Fibroblast of skin of right quadriceps (primary cell): ENCODE measurements at regions not wholly inside any gene's neighbourhood (a gene's known extent, or its start where the extent isn't known, plus 50 kb on each side); places are given as distances from the start of the nearest gene placed in this dataset.
A peak's percentile ranks its signal among the peaks of the same experiment; 100 is the strongest.

ENCODE experiments used
- DNase-seq: peaks from one replicate; pipeline ENCODE4 v3.0.0-alpha.2; 2013

GRCh38 chr11:15390857-15391256, 276.1 kb downstream of the INSC start:
- DNase-seq: no peak

GRCh38 chr11:15396778-15397177, 282.1 kb downstream of the INSC start:
- no peak for DNase-seq

DNA sequence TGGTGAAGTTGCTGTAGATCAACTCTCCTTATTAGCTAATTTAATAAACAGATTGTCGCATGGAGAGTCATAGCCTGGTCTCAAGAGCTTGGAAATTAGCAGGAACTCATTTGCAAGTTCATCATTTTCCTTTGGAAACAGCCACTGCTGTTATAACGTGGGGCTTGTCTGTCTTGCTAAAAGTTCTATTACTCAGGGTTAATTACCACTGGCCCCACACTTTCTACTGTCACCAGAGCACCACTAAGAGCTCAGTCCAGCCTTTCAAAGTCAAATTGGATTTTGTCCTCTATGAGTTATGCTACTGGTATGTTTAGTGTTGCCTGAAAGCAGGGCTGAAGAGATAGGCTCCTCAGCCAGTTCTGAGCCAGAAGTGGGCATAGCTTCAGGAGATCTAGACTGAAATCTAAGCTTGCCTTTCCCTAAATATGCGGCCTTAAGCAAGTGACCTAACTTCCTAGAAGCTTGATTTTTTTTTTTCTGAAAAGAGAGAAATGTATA, 292.2 kb downstream of the INSC start:
- no peak for DNase-seq

- no peak for DNase-seq
Observed at GRCh38 chr11:15412054-15412453, 297.3 kb downstream of the INSC start.

GRCh38 chr11:15418921-15419320, 304.2 kb downstream of the INSC start:
- DNase-seq: no peak

- DNase-seq: no peak
Observed at GRCh38 chr11:15419696-15420095, 305.0 kb downstream of the INSC start.

DNA sequence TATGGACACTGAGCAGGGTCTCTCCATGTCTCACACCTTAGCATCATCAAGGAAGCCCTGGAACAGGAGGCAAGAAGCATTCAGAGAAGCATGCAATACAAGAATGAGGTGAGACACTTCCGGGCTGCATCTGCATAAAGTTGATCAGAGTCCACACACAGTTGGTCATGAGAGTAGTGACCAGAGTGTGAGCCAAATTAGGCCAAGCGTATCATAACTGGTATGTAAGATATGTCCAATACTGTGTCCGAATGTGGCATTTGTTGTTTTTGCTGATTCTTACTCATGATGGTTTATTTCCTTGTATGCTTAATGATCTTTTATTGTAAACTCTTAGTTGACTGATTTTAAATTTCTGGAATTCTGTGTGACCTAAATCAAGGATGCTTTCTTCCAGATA, 315.7 kb downstream of the INSC start:
- no peak for DNase-seq

DNA sequence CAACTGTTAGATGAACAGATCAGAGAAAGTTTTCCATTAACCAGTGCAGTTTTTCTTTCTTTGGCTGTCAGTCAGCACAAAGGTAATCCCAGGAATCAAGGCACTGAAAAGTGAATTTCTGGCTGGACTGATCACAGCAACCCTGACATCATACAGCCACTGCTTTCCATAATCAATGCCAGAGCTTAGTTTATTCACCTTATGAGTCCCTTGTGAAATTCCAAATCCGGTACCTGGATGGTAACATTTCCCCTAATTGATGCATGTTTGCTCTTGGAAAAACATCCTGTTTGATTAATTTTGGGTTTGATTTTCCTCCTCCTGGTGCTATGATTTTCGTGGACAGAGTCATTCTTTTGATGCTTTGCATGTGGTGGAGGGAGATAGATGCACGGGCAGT, 319.8 kb downstream of the INSC start:
- DNase-seq: no peak

DNA sequence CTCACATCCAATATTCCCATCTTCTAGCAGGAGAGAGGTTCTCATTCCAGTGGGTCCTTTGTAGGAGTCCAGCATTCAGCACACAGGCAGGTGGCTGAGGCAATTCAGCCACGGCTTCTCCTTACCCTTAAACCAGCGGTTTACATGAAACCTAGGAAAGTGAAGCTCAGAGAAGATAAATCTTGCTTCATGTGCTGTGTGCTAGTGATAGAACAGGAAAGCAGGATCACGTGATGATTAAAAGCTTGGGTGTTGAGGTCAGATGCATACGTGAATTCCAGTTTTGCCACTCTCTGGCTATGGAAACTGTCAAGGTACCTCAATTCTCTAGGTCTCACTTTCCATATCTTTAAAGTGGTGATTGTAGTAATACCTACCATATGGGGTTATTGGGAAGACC, 331.6 kb downstream of the INSC start:
- DNase-seq: no peak

GRCh38 chr11:15446929-15447328, 332.2 kb downstream of the INSC start:
- no peak for DNase-seq

DNA sequence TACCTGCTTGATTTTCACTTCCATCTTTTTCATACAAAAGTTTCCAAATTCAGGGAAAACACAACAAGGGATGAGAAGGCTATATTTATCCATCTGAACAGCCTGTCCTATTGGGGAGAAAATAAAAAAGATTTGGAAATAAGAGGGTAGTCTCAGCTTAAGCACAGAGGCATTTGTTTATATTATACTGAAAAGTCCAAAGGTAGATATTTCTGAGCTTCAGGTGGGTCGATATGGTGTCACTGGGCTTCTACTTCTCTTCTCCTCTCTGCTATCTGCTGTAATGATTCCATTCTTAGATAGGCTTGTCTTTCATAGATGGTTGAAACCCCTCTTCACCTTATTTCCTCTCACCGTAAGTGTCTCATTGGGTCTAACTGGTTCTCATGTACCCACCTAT, 337.0 kb downstream of the INSC start:
- DNase-seq: no peak

DNA sequence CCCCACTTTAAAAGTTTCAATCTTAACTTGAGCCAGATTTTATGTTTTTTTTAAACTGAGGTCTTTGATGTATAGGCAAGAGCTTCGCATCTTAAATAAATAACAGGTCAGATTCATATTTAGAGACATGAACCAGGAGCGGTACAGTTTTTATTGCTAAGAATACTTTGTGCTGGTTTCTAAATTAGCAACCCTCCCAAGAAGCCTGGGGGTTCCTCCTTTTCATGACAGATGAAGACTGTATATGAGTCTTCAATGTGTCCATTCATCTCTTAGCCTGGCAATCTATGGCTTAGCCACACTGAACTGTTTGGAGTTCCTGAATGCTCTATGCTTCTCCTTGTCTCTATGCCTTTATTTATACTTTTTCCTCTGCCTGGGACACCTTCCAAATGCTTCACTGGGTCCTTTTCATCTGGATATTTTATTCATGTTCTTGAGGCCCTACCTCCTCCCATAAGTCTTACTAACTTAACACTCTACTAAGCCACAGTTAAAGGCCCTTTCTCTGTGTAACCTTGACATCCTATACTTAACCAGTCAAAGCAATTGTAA, 338.6 kb downstream of the INSC start:
- no peak for DNase-seq

GRCh38 chr11:15468466-15468865, 353.7 kb downstream of the INSC start:
- peak; percentile 58 for DNase-seq

DNA sequence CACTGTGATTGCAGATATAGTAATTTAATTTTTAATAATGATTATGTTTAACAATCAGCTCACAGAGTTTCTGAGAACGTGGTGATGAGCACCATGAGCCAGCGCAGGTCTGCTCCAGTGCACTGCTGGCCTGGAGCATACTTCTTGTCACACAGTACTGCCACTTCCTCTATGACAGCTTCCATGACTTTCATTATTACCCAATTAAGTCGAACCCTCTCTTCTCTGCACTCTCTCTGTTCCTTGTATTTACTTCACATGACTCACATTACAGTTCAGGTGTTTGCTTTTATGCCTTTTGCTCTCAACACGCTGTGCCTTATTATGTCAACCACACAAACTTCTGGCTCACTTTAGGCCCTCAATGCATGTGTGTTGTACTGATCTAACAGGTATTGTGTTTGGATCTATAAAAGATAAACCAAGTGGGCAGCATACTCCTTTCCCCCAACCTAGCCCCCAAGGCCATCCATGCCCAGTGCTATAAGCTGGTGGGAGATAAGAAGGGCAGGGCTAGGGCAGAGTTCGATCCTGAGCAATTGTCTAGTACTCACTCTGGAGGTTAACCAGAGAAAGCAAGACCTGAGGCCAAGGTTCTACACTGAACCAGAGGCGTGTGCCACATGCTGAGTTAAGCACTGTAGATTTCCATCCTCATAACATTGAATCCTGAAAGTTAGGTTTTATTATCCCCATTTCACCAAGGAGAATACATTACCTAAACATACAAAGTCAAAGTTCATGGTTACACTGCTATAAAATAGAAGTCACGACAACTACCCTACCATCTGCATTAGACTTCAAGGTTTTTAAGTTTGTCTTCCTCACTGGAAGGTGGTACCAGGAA, 356.5 kb downstream of the INSC start:
- no peak for DNase-seq

DNA sequence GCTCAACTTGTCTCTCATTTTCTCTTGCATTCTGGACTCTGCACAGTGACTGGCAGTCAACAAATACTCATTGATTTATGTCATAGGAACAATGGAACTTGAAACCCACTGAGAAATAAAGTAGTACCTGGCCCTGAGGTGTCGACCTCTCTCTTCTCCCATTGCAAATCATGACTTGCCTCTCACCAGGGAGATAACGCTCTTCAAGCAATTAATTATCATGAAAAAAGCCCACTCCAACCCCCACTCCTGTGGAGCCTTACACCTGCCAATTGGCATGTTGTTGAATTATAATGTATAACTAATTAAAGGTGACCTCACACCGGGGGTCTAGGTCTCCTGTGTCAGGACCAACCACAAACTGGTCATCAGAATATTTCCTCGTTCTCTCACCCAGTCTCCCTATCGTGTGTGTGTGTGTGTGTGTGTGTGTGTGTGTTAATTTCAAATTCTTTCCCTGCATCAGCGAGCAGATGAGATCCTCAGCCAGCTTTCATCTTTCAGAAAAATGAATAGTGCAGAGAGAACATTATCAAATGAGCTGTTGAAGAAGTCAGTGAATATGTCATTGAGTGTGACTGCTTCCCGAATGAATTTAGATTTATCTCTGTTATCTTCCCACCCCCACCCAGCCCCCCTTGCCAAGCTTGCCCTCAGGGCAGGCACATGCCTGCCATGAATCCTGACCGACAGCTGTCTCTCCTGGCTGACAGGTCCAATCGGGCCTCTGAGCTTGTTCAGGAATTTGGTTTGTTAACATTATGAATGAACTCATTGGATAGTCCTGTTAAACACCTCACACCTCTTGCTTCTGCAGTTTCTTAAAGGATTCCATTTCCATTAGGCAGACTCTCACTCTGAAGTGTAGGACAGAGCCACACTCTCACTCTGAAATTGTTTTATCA, 357.4 kb downstream of the INSC start:
- no peak for DNase-seq

- DNase-seq: no peak
Observed at GRCh38 chr11:15473954-15474837, 359.5 kb downstream of the INSC start.

DNA sequence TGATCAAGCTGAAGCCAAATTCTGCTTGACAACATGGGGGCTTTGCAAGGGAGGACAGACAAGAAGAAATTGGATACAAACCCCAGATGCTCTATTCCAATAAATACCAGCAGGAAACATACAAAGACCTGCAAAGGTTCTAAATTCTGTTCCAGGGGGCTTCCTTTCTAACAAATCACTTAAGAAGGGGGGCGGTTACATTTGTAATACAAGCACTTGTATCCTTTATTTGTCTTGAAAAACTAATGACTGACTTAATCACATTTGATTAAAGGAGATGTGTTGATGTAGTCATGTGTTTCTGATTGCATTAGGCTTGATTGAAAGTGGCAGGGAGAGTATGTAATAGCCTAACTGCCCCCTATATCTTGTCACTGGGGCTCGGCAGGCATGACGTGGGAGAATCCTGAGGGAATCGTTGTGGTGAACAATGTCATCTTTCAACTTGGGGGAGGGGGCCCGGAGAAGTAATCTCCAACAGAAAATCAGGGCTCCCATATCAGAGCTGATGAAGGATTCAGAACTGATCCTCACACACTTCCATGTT, 361.7 kb downstream of the INSC start:
- no peak for DNase-seq

DNA sequence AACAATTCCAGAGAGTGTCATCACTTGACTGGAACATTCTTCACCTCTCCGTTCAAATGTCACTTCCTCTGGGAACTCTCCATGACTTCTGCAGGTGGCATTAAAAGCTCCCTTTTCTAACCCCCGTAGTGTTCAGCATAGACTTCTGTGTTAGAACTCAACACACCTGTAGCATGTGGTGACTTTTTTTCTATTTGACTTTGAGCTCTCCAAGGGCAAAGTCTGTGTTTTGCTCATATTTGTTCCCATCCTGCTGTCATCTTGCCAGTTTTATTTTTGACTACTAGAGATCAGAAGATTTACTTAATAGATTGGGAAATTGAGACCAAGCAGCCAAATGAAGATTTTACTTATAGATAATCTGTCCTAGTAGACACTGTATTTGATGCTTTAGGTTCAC, 367.1 kb downstream of the INSC start:
- DNase-seq: no peak

GRCh38 chr11:15483205-15483604, 368.5 kb downstream of the INSC start:
- DNase-seq: no peak

GRCh38 chr11:15484398-15484797, 369.7 kb downstream of the INSC start:
- no peak for DNase-seq

DNA sequence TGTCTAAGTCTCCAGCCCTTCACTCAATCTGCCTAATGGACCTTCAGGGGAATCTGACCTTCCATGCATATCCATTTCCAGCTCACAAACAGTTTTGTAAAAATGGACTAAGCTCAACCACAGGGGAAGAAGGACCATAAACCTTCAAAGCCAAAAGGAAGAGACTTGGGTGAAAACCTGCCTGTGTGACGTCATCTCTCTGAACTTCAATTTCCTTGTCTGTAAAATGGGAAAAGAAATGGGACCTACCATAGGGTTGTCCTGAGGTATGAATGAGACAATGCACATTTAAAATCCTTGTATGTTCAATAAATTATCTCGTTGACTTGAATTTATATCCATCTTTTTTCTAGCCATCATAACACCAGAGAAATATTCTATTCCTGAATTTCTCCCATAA, 370.7 kb downstream of the INSC start:
- DNase-seq: no peak

DNA sequence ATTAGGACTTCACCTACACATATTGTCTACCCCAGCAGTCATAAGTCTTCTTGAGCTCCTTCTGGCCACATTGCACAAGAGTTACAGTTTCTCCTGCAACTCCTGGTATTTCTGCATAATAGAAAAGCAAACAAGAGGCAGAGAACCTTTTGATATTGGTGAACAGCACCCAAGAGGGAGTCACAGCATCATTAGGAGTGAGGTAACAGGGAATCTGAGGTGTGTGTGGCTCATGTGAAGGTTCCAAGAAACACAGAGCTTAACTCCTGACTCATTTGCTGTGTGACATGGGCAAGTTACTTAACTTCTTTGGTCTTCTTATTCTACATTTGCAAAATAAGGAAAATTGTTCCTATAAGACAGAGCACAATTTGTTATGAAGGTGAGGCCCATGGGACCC, 374.6 kb downstream of the INSC start:
- DNase-seq: no peak
